ENCODE measurements at regions not wholly inside any gene's neighbourhood (a gene's known extent, or its start where the extent isn't known, plus 50 kb on each side); places are given as distances from the start of the nearest gene placed in this dataset.

DNA sequence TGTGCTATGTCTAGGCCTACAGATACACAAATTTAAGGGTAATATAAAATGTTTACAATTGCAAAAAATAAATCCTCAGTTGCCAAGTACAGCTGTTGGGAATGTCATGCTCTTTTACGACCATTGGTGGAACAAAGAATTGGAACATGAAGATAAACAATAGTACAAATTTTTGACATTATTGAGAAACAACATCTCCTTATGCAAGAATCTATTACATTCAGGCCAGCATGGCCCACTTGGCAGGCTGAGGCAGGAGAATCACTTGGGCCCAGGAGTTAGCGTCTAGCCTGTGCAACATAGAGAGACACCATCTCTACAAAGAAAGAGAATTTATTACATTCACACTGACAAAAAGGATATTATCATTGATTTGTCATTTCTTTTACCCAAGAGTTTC, 135.9 kb upstream of the NTF3 start:
- TF ChIP-seq CTCF (IDR thresholded peaks at IDR 0.05 in 4 of 5, conservative IDR thresholded peaks at IDR 0.05 in 1 of 5) (no peak), POLR2A (IDR thresholded peaks at IDR 0.05) (no peak)

Data from gastrocnemius medialis (tissue), 4 donors.